Gastrocnemius medialis (tissue), 4 donors: ENCODE measurements at regions not wholly inside any gene's neighbourhood (a gene's known extent, or its start where the extent isn't known, plus 50 kb on each side); places are given as distances from the start of the nearest gene placed in this dataset.

Experiments
- ATAC-seq, 2 donors: fragments of 150-250 bp; one replicate each; pipeline ENCODE4 v1.9.1; 2016
- DNase-seq, 2 donors: peaks; one replicate each; pipeline ENCODE4 v3.0.0-alpha.2; 2019
- H3K27ac ChIP-seq, 4 donors: fragments of 200-600 bp; sonication (generic); 1 replicate in 1 of 4; 2 replicates in 3 of 4; pipeline ENCODE4 v1.5.1; 2016 to 2018; ENCODE audit warnings: mild to moderate bottlenecking in 2 of 4, moderate library complexity in 1 of 4
- H3K27me3 ChIP-seq, 3 donors: fragments of 200-600 bp; sonication (generic) in 2 of 3; 1 replicate in 1 of 3; 2 replicates in 2 of 3; pipeline versions ENCODE4 v1.5.1 to v1.6.0; 2016 to 2019; ENCODE audit warnings: mild to moderate bottlenecking in 1 of 3, moderate library complexity in 1 of 3
- H3K36me3 ChIP-seq, 2 donors: fragments of 200-600 bp; sonication (generic) in 1 of 2; one replicate each; pipeline ENCODE4 v1.5.1; 2017 to 2018
- H3K4me1 ChIP-seq, 2 donors: fragments of 200-600 bp; sonication (generic) in 1 of 2; one replicate each; pipeline ENCODE4 v1.5.1; 2016 to 2017; ENCODE audit warnings: mild to moderate bottlenecking in 2 of 2
- H3K4me3 ChIP-seq, 4 donors: fragments of 200-600 bp; sonication (generic) in 3 of 4; 1 replicate in 1 of 4; 2 replicates in 3 of 4; pipeline ENCODE4 v1.5.1; 2016 to 2019; ENCODE audit warnings: mild to moderate bottlenecking in 2 of 4
- H3K9me3 ChIP-seq, 3 donors: fragments of 200-600 bp; sonication (generic) in 2 of 3; 1 replicate in 1 of 3; 2 replicates in 2 of 3; pipeline ENCODE4 v1.5.1; 2016 to 2019
- POLR2A ChIP-seq, 2 donors: fragments of 450-650 bp; IDR thresholded peaks; one replicate each; pipeline ENCODE4 v1.6.1; 2017; ENCODE audit warnings: antibody characterized with exemption in 2 of 2, mild to moderate bottlenecking in 2 of 2, moderate library complexity in 2 of 2
- in situ Hi-C, 4 donors: fragments of 200-750 bp; cut with MboI; loops; one replicate each; pipeline versions ENCODE4 v1.15.0 to v1.8.0; 2017; ENCODE audit warnings: low sequenced_read_pairs in 4 of 4
- intact Hi-C: fragments of 100-400 bp; cut with DNase I; formaldehyde crosslinking; loops from one replicate; pipeline ENCODE4 v1.15.1; 2023; ENCODE audit warnings: low total_unique reads
- TF ChIP-seq, protein P1 (sequence below), 5 experiments: fragments of 450-650 bp in 3 of 5; fragments of 200-600 bp in 2 of 5; sonication (generic) in 2 of 5; IDR thresholded peaks in 4 of 5; conservative IDR thresholded peaks in 1 of 5; 1 replicate in 4 of 5; 2 replicates in 1 of 5; pipeline ENCODE4 v1.5.1; 2016 to 2019; ENCODE audit warnings: antibody characterized with exemption in 5 of 5, mild to moderate bottlenecking in 3 of 5, moderate library complexity in 3 of 5

DNA sequence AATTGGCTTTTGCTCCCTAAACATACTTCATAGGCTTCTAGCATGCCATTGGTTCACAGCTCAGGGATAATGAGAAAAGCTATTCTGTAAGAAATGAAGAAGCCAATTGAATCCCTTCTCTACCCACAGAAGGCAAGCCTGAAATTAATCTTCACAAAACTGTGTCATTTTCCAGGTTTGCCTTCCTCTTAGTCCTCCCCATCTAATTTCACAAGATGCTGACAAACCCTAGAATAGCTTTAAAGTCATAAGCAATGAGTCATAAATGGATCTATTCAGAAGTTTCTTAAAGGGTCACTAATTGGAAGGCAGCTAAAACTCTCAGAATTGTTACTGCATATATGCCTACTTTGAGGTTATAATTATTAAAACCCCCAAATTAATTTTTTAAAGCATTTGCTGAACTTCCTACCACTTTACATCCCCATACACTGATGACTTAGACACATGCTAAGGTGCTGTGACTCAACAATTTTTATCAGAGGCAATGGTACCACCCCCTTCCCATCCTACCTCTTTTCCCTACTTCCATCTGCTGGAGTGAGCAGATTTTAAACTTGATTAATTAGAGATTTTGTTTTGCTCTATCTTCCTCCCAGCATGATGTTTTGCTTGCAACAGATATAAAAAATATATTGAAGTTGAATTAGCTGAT is 51.3 kb upstream of the NABP1 start:
- intact Hi-C loops = no loop called here
- H3K36me3 ChIP-seq = no peaks in the 10 kb centered on the region
- in situ Hi-C loops = no loop called here
- H3K4me1 ChIP-seq = no peaks in the 10 kb centered on the region
- TF ChIP-seq, protein P1, sequence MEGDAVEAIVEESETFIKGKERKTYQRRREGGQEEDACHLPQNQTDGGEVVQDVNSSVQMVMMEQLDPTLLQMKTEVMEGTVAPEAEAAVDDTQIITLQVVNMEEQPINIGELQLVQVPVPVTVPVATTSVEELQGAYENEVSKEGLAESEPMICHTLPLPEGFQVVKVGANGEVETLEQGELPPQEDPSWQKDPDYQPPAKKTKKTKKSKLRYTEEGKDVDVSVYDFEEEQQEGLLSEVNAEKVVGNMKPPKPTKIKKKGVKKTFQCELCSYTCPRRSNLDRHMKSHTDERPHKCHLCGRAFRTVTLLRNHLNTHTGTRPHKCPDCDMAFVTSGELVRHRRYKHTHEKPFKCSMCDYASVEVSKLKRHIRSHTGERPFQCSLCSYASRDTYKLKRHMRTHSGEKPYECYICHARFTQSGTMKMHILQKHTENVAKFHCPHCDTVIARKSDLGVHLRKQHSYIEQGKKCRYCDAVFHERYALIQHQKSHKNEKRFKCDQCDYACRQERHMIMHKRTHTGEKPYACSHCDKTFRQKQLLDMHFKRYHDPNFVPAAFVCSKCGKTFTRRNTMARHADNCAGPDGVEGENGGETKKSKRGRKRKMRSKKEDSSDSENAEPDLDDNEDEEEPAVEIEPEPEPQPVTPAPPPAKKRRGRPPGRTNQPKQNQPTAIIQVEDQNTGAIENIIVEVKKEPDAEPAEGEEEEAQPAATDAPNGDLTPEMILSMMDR (IDR thresholded peaks at IDR 0.05 in 4 of 5, conservative IDR thresholded peaks at IDR 0.05 in 1 of 5) = no peak
- no peak for TF ChIP-seq POLR2A (IDR thresholded peaks at IDR 0.05)
- ATAC-seq = no peak
- no peaks in the 10 kb centered on the region for H3K9me3 ChIP-seq
- H3K4me3 ChIP-seq = no peak overlapping the region
- DNase-seq = no peak
- no peak overlapping the region for H3K27ac ChIP-seq
- H3K27me3 ChIP-seq = no peaks in the 10 kb centered on the region

DNA sequence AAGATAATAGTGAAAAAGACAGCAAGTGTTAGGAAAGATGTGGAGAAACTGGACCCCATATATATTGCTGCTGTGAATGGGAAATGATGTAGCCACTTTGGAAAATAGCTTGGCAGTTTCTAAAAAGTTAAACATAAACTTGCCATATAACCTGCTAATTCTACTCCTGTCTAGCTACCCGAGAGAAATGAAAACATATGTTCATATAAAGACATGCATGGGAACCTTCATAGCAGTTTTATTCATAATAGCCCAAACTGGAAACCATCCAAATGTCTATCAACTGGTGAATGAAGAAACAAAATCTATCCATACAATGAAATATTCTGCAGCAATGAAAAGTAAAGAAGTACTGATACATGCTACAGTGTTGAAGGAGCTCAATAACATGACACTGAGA is 50.4 kb upstream of the NABP1 start:
- TF ChIP-seq POLR2A (IDR thresholded peaks at IDR 0.05) = no peak
- TF ChIP-seq, protein P1 (IDR thresholded peaks at IDR 0.05 in 4 of 5, conservative IDR thresholded peaks at IDR 0.05 in 1 of 5) = no peak
- ATAC-seq (no peak), DNase-seq (no peak)
- H3K4me1 ChIP-seq = no peaks in the 10 kb centered on the region
- in situ Hi-C loops (no loop called here), intact Hi-C loops (no loop called here)
- no peaks in the 10 kb centered on the region for H3K36me3 ChIP-seq
- no peaks in the 10 kb centered on the region for H3K9me3 ChIP-seq
- no peak overlapping the region for H3K27ac ChIP-seq
- no peaks in the 10 kb centered on the region for H3K27me3 ChIP-seq
- H3K4me3 ChIP-seq = no peak overlapping the region
